PFSK-1 (cell line): ENCODE measurements at regions not wholly inside any gene's neighbourhood (a gene's known extent, or its start where the extent isn't known, plus 50 kb on each side); places are given as distances from the start of the nearest gene placed in this dataset.

Source experiments
- POLR2AphosphoS5 ChIP-seq: IDR thresholded peaks from 2 replicates; pipeline ENCODE4 v1.6.1; 2012; ENCODE audit warnings: low read depth, mild to moderate bottlenecking, control low read depth, low read length, moderate library complexity
- SIN3A ChIP-seq: IDR thresholded peaks from 2 replicates; pipeline ENCODE4 v1.6.1; 2012; ENCODE audit warnings: mild to moderate bottlenecking, low read length, moderate library complexity, borderline replicate concordance; ENCODE audit not compliant: insufficient read depth
- TAF1 ChIP-seq: IDR thresholded peaks from 2 replicates; pipeline ENCODE4 v1.6.1; 2012; ENCODE audit warnings: low read length, control low read depth, borderline replicate concordance; ENCODE audit not compliant: insufficient read depth
- TF ChIP-seq, protein P1 (sequence below), 2 experiments: IDR thresholded peaks; 2 replicates each; pipeline versions ENCODE4 v1.6.1 to v1.8.0; 2011 to 2012; ENCODE audit warnings: low read depth in 2 of 2, low read length in 2 of 2, control low read depth in 1 of 2, inconsistent platforms in 1 of 2, mild to moderate bottlenecking in 1 of 2, moderate library complexity in 1 of 2; ENCODE audit not compliant: insufficient read depth in 1 of 2

DNA sequence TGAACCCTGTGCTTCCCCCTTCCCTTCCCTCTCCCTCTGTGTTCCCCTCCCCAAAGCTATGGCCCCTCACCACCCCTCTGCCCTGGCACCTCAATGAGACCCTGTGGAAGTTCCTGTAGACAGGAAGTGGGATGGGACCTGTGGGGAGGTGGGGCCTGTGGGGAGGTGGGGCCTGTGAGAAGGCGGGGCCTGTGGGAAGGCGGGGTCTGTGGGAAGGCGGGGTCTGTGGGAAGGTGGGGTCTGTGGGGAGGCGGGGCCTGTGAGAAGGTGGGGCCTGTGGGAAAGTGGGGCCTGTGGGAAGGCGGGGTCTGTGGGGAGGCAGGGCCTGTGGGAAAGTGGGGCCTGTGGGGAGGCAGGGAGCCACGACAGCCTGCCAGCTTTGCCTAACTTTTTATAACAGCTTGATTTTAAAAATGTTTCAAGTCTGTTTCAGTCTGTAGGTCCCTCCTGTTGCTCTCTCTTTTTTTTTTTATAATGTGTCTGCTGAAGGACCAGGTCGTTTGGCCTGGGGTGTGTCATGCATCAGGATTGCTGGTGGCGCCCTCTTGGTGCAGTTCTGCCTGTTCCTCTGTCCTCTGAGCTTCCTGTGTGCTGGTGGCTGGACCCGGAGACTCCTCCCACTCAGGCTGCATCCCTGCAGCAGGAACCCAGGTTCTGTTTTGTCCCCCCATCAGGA is 70.5 kb upstream of the SLCO4A1 start:
- TF ChIP-seq, protein P1, sequence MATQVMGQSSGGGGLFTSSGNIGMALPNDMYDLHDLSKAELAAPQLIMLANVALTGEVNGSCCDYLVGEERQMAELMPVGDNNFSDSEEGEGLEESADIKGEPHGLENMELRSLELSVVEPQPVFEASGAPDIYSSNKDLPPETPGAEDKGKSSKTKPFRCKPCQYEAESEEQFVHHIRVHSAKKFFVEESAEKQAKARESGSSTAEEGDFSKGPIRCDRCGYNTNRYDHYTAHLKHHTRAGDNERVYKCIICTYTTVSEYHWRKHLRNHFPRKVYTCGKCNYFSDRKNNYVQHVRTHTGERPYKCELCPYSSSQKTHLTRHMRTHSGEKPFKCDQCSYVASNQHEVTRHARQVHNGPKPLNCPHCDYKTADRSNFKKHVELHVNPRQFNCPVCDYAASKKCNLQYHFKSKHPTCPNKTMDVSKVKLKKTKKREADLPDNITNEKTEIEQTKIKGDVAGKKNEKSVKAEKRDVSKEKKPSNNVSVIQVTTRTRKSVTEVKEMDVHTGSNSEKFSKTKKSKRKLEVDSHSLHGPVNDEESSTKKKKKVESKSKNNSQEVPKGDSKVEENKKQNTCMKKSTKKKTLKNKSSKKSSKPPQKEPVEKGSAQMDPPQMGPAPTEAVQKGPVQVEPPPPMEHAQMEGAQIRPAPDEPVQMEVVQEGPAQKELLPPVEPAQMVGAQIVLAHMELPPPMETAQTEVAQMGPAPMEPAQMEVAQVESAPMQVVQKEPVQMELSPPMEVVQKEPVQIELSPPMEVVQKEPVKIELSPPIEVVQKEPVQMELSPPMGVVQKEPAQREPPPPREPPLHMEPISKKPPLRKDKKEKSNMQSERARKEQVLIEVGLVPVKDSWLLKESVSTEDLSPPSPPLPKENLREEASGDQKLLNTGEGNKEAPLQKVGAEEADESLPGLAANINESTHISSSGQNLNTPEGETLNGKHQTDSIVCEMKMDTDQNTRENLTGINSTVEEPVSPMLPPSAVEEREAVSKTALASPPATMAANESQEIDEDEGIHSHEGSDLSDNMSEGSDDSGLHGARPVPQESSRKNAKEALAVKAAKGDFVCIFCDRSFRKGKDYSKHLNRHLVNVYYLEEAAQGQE (IDR thresholded peaks at IDR 0.05; ENCODE audit: insufficient read depth in 1 of 2, low read depth in 2 of 2, low read length in 2 of 2): no peak
- TF ChIP-seq SIN3A: no peak
- no peak for TF ChIP-seq TAF1
- TF ChIP-seq POLR2AphosphoS5: no peak
